ENCODE measurements at regions not wholly inside any gene's neighbourhood (a gene's known extent, or its start where the extent isn't known, plus 50 kb on each side); places are given as distances from the start of the nearest gene placed in this dataset.

- TF ChIP-seq CTCF (IDR thresholded peaks at IDR 0.05), result no peak
- no peak for TF ChIP-seq HDAC2 (IDR thresholded peaks at IDR 0.05)
- no peak for TF ChIP-seq REST (IDR thresholded peaks at IDR 0.05)
- no peak for TF ChIP-seq E2F6 (IDR thresholded peaks at IDR 0.05; ENCODE audit: borderline replicate concordance, low read depth)
- TF ChIP-seq MAX (IDR thresholded peaks at IDR 0.05), result no peak
- TF ChIP-seq HMGXB4 (CRISPR knock-in tag; IDR thresholded peaks at IDR 0.05; ENCODE audit: borderline replicate concordance), result no peak
- TF ChIP-seq SMC3 (IDR thresholded peaks at IDR 0.05), result no peak
- no peak for TF ChIP-seq KDM5A (IDR thresholded peaks at IDR 0.05)
Measured at GRCh38 chr12:123037791-123038190, 57.3 kb downstream of the ARL6IP4 start.

All from A549 (cell line).